HT1080 (cell line): ENCODE measurements at regions not wholly inside any gene's neighbourhood (a gene's known extent, or its start where the extent isn't known, plus 50 kb on each side); places are given as distances from the start of the nearest gene placed in this dataset. TPM values are rescaled to one million over a fixed set of nuclear protein-coding genes. Genes with fewer than 3 reads are reported as not detected.
"Not testable (repeated sequence)": the region's sequence is repeated elsewhere in the genome, so short reads cannot be mapped to it uniquely, and the experiment has no call there.

Source experiments
- DNase-seq: peaks from one replicate; pipeline ENCODE4 v3.0.0-alpha.2; 2015; ENCODE audit warnings: low read depth
- small RNA-seq: library from RNA; depleted of rRNA; stranded (forward); fragments of <200 nt; gene quantifications from one replicate; pipeline ENCODE3, GENCODE V24; 2014

DNA sequence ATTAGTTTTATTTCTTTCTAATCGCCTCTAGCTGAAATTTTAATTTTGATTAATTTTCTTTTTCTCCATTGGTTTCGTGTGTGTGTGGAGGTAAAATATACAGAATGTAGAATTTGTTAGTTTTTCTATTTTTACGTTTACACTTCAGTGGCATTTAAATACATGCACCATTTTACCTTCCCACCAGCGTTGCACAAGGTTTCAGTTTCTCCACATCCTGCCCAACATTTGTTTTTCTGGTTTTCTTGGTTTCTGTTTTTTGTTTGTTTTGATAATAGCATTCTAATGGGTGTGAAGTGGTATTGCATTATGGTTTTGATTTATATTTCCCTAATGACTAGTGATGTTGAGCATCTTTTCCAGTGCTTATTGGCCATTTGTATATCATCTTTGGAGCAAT is 871.4 kb upstream of the DEFB115 start:
- not testable (repeated sequence) for DNase-seq

- not testable (repeated sequence) for DNase-seq
Measured at GRCh38 chr20:30387823-30388222, 869.6 kb upstream of the DEFB115 start.

- not testable (repeated sequence) for DNase-seq
Measured at GRCh38 chr20:30393523-30393922, 863.9 kb upstream of the DEFB115 start.

GRCh38 chr20:30397111-30397510 is 860.4 kb upstream of the DEFB115 start:
- peak; percentile 11 for DNase-seq

DNA sequence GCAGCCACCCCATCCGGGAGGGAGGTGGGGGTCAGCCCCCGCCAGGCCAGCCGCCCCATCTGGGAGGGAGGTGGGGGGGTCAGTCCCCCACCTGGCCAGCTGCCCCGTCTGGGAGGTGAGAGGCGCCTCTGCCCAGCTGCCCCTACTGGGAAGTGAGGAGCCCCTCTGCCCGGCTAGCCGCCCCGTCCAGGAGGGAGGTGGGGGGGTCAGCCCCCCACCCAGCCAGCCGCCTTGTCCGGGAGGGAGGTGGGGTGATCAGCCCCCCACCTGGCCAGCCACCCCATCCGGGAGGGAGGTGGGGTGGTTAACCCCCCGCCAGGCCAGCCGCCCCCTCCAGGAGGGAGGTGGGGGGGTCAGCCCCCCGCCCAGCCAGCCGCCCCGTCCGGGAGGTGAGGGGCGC is 852.4 kb upstream of the DEFB115 start:
- not testable (repeated sequence) for DNase-seq

- DNase-seq = not testable (repeated sequence)
Measured at GRCh38 chr20:30405585-30405984, 851.9 kb upstream of the DEFB115 start.

GRCh38 chr20:30406370-30406769 is 851.1 kb upstream of the DEFB115 start:
- not testable (repeated sequence) for DNase-seq

DNA sequence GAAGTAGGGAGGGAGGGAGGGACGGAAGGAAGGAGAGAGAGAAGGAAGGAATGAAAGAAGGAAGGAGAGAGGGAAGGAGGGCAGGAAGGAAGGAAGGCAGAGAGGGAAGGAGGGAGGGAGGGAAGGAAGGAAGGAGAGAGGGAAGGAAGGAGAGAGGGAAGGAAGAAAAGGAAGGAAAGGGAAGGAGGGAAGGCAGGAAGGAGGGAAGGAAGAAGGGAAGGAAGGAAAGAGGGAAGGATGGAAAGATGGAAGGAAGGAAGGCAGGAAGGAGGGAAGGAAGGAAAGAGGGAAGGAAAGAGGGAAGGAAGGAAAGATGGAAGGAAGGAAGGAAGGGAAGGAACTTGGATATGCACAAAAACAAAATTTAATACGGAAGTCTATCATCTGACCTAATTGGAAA is 844.5 kb upstream of the DEFB115 start:
- no peak for DNase-seq

DNA sequence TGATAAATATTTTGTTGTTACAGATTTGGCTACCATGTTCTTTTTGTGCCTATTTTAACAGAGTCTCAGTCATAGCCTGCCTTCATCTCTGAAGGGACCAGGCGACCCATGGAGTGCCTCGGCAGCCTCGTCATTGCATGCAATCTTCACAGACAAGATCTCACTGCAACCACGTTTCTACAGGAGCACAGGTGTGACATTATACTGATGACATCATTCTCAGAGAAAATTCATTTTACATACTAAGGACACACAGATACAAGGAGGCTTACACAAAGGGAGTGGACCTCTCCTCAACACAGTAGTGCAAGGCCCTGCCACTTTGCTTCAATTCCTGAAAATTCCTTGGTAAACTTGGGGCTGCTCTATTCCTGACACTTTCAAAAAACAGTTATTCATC is 840.1 kb upstream of the DEFB115 start:
- not testable (repeated sequence) for DNase-seq

GRCh38 chr20:30418378-30418777 is 839.1 kb upstream of the DEFB115 start:
- not testable (repeated sequence) for DNase-seq

- no peak for DNase-seq
Measured at GRCh38 chr20:30419466-30419865, 838.0 kb upstream of the DEFB115 start.

DNA sequence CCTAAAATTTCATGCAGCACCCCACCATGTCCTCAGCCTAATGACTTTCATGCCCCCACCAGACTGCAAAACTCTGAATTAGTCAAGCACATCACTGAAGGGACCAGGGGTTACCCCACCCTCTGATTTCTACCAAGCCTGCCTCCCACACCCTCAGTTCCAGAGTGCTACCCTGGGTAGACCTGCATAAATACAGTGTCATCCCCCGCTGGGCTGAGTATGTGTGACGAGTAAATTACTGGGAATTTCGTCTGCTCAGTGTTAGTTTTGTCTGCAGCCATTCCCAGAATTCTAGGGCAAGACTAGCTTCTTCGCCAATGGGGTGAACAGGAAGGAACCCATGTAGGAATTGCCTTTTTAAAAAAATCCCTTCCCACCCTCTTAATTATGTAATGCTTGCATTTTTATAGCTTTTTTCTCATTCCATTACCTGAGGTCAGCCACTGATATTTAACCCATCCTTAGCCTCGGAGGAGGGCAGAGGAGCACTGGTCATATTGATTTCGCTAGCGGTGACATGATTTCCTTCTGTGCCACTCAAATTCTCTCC is 837.5 kb upstream of the DEFB115 start:
- DNase-seq = not testable (repeated sequence)

Small RNAs in the stretch of these regions (small RNA-seq; reads per million reads assigned to genes)
- gene CFTRP3 (not detected), gene MLLT10P1 (not detected), gene RF00019 (not detected)
